HG03442 (cell line): ENCODE measurements at regions not wholly inside any gene's neighbourhood (a gene's known extent, or its start where the extent isn't known, plus 50 kb on each side); places are given as distances from the start of the nearest gene placed in this dataset.
"Not testable (repeated sequence)": the region's sequence is repeated elsewhere in the genome, so short reads cannot be mapped to it uniquely, and the experiment has no call there.

Source experiments
- ATAC-seq: cut with Tn5 transposase; IDR thresholded peaks from one replicate; pipeline ENCODE4 v1.9.1; 2021; ENCODE audit warnings: mild to moderate bottlenecking, moderate library complexity; ENCODE audit not compliant: unreplicated experiment

GRCh38 chr3:20921112-20921511 lies 735.1 kb upstream of the SGO1 start:
- ATAC-seq, result not testable (repeated sequence)

GRCh38 chr3:20916951-20917606 lies 731.1 kb upstream of the SGO1 start:
- no peak for ATAC-seq

GRCh38 chr3:20914310-20914709 lies 728.3 kb upstream of the SGO1 start:
- ATAC-seq, result no peak

GRCh38 chr3:20912406-20912805 lies 726.4 kb upstream of the SGO1 start:
- ATAC-seq, result no peak

- no peak for ATAC-seq
These were observed 723.5 kb upstream of the SGO1 start for GRCh38 chr3:20909511-20909910.

- ATAC-seq, result no peak
These were observed 719.3 kb upstream of the SGO1 start for GRCh38 chr3:20905210-20905805.

GRCh38 chr3:20904671-20905070 lies 718.7 kb upstream of the SGO1 start:
- ATAC-seq, result no peak

- no peak for ATAC-seq
These were observed 713.0 kb upstream of the SGO1 start for GRCh38 chr3:20898962-20899361.

- ATAC-seq, result no peak
These were observed 704.1 kb upstream of the SGO1 start for GRCh38 chr3:20890111-20890519.

GRCh38 chr3:20878691-20879090 lies 692.7 kb upstream of the SGO1 start:
- ATAC-seq, result no peak

GRCh38 chr3:20873235-20873634 lies 687.2 kb upstream of the SGO1 start:
- no peak for ATAC-seq

- no peak for ATAC-seq
These were observed 684.3 kb upstream of the SGO1 start for GRCh38 chr3:20870106-20870899.

- no peak for ATAC-seq
These were observed 679.8 kb upstream of the SGO1 start for GRCh38 chr3:20865803-20866202.

GRCh38 chr3:20861454-20861853 lies 675.4 kb upstream of the SGO1 start:
- no peak for ATAC-seq

- ATAC-seq, result no peak
These were observed 671.6 kb upstream of the SGO1 start for GRCh38 chr3:20857636-20858035.

- ATAC-seq, result no peak
These were observed 667.9 kb upstream of the SGO1 start for GRCh38 chr3:20853890-20854289.

- ATAC-seq, result no peak
These were observed 666.7 kb upstream of the SGO1 start for GRCh38 chr3:20852712-20853111.

- no peak for ATAC-seq
These were observed 664.0 kb upstream of the SGO1 start for GRCh38 chr3:20849975-20850374.

- ATAC-seq, result no peak
These were observed 660.8 kb upstream of the SGO1 start for GRCh38 chr3:20846832-20847231.

- ATAC-seq, result no peak
These were observed 660.1 kb upstream of the SGO1 start for GRCh38 chr3:20846066-20846465.

GRCh38 chr3:20844851-20845250 lies 658.8 kb upstream of the SGO1 start:
- no peak for ATAC-seq
